GM12878 (cell line): ENCODE measurements at regions not wholly inside any gene's neighbourhood (a gene's known extent, or its start where the extent isn't known, plus 50 kb on each side); places are given as distances from the start of the nearest gene placed in this dataset.

Experiments used
- ATAC-seq: fragments of 200-7000 bp; cut with Tn5 transposase; 3 replicates; pipeline ENCODE4 v1.9.1; 2020; ENCODE audit warnings: mild to moderate bottlenecking, moderate library complexity
- BruUV-seq: library from RNA; stranded (reverse); fragments of 400-500 nt; replicated peaks from 2 replicates; lab custom pipeline; 2021; lab: Mats Ljungman, UMichigan
- CTCF ChIA-PET: fragments of 300-600 bp; sonication (Branson Sonifier 250); formaldehyde crosslinking; extraction: SDS; loops from one replicate; lab custom pipeline; 2021; ENCODE audit warnings: inconsistent platforms; lab: Yijun Ruan, JAX
- POLR2A ChIA-PET: fragments of 350-600 bp; formaldehyde crosslinking; extraction: SDS; loops from one replicate; lab custom pipeline; 2021; ENCODE audit warnings: inconsistent platforms; lab: Charles Lee
- RAD21 ChIA-PET: fragments of 300-600 bp; sonication (Branson Sonifier 250); formaldehyde crosslinking; loops from one replicate; lab custom pipeline; 2023; ENCODE audit warnings: antibody characterized with exemption; ENCODE audit not compliant: unreplicated experiment; lab: Charles Lee
- SMC1A ChIA-PET: fragments of 300-600 bp; sonication (Branson Sonifier 250); formaldehyde crosslinking; loops from one replicate; lab custom pipeline; 2023; ENCODE audit not compliant: unreplicated experiment, uncharacterized antibody; lab: Charles Lee
- DNase-seq: peaks from one replicate; pipeline ENCODE4 v3.0.0-alpha.2; 2011; ENCODE audit warnings: low read depth, low spot score
- FAIRE-seq: peaks from 3 replicates; lab custom pipeline; 2011; peaks lifted over from hg19 to GRCh38; lab: Jason Lieb, UNC
- H2AFZ ChIP-seq: 2 replicates; pipeline ENCODE4 v1.6.0; 2011; ENCODE audit warnings: low read depth, low read length, control low read depth; ENCODE audit not compliant: control insufficient read depth
- H3K27ac ChIP-seq: 2 replicates; pipeline ENCODE4 v1.5.1; 2011; ENCODE audit warnings: control low read depth; ENCODE audit not compliant: control insufficient read depth, insufficient read depth
- H3K27me3 ChIP-seq, 2 experiments: replicated peaks in 1 of 2; 2 replicates each; pipeline versions ENCODE4 v1.6.0 to v1.6.1; 2011; ENCODE audit warnings: low read length in 1 of 2; ENCODE audit not compliant: control insufficient read depth in 2 of 2, insufficient read depth in 2 of 2
- H3K36me3 ChIP-seq, 2 experiments: 2 replicates each; pipeline ENCODE4 v1.5.1; 2011; ENCODE audit warnings: low read length in 1 of 2; ENCODE audit not compliant: control insufficient read depth in 2 of 2, insufficient read depth in 2 of 2
- H3K4me1 ChIP-seq: 2 replicates; pipeline ENCODE4 v1.6.1; 2011; ENCODE audit warnings: mild to moderate bottlenecking, low read length, moderate library complexity, mixed read lengths; ENCODE audit not compliant: control insufficient read depth, insufficient read depth
- H3K4me2 ChIP-seq: 2 replicates; pipeline ENCODE4 v1.6.0; 2011; ENCODE audit warnings: control low read depth; ENCODE audit not compliant: control insufficient read depth, insufficient read depth
- H3K4me3 ChIP-seq: fragments of 200-600 bp; sonication (generic); 2 replicates; pipeline ENCODE4 v1.5.1; 2016
- H3K79me2 ChIP-seq: 2 replicates; pipeline ENCODE4 v1.6.0; 2011; ENCODE audit warnings: low read length; ENCODE audit not compliant: control insufficient read depth, insufficient read depth
- H3K9ac ChIP-seq: 2 replicates; pipeline ENCODE4 v1.8.0; 2011; ENCODE audit warnings: low read length, control low read depth, mixed read lengths; ENCODE audit not compliant: control insufficient read depth, insufficient read depth
- H3K9me3 ChIP-seq: replicated peaks from 3 replicates; pipeline ENCODE4 v1.5.1; 2011; ENCODE audit warnings: mild to moderate bottlenecking, low read length; ENCODE audit not compliant: control insufficient read depth, insufficient read depth
- H4K20me1 ChIP-seq: 2 replicates; pipeline ENCODE4 v1.6.0; 2011; ENCODE audit not compliant: control insufficient read depth, insufficient read depth
- ASH2L ChIP-seq: fragments of 300-600, 200-600 bp; sonication (generic); IDR thresholded peaks from 2 replicates; pipeline ENCODE4 v1.6.1; 2017; ENCODE audit warnings: low read depth, mild to moderate bottlenecking, borderline replicate concordance
- DPF2 ChIP-seq: fragments of 450-650 bp; IDR thresholded peaks from 2 replicates; pipeline ENCODE4 v1.6.1; 2017; ENCODE audit warnings: mild to moderate bottlenecking
- GABPA ChIP-seq: IDR thresholded peaks from 2 replicates; pipeline ENCODE4 v1.6.1; 2014; ENCODE audit warnings: antibody characterized with exemption, low read depth, mild to moderate bottlenecking, inconsistent platforms
- IKZF2 ChIP-seq, 2 experiments: fragments of 450-650 bp; IDR thresholded peaks; 2 replicates each; pipeline ENCODE4 v1.6.1; 2017; ENCODE audit warnings: mild to moderate bottlenecking in 2 of 2, moderate library complexity in 2 of 2
- MEF2B ChIP-seq: fragments of 450-650 bp; IDR thresholded peaks from 2 replicates; pipeline ENCODE4 v1.6.1; 2018; ENCODE audit warnings: mild to moderate bottlenecking, moderate library complexity; ENCODE audit not compliant: partially characterized antibody, poor library complexity, severe bottlenecking
- MYB ChIP-seq: fragments of 150-350 bp; IDR thresholded peaks from 2 replicates; pipeline ENCODE4 v1.6.1; 2014; ENCODE audit warnings: mild to moderate bottlenecking, low read depth, low read length, borderline replicate concordance
- NR2C1 ChIP-seq: fragments of 450-650 bp; IDR thresholded peaks from 2 replicates; pipeline ENCODE4 v1.6.1; 2017; ENCODE audit warnings: antibody characterized with exemption, mild to moderate bottlenecking, moderate library complexity
- NR2F1 ChIP-seq: fragments of 450-650 bp; conservative IDR thresholded peaks from 2 replicates; pipeline ENCODE4 v1.6.1; 2017; ENCODE audit warnings: mild to moderate bottlenecking
- POLR2A ChIP-seq: IDR thresholded peaks from 2 replicates; pipeline ENCODE4 v1.6.1; 2011; ENCODE audit warnings: low read depth, mild to moderate bottlenecking, low read length
- RAD51 ChIP-seq: fragments of 450-650 bp; IDR thresholded peaks from 2 replicates; pipeline ENCODE4 v1.6.1; 2016; ENCODE audit warnings: moderate library complexity, mild to moderate bottlenecking, inconsistent platforms
- SMAD5 ChIP-seq: IDR thresholded peaks from 2 replicates; pipeline ENCODE4 v1.6.1; 2016; ENCODE audit warnings: antibody characterized with exemption, low read depth
- WRNIP1 ChIP-seq: IDR thresholded peaks from 2 replicates; pipeline ENCODE4 v1.6.1; 2011; ENCODE audit warnings: low read depth, low read length, improper control_type of control experiment, borderline replicate concordance
- WGBS: methylation state at CpG from one replicate; pipeline ENCODE4 v1.1.6; 2016; ENCODE audit warnings: low lambda C conversion rate; ENCODE audit not compliant: insufficient replicate concordance, insufficient coverage; ENCODE audit errors: missing lambda C conversion rate; 5-methylcytosine and 5-hydroxymethylcytosine counted together
- in situ Hi-C: fragments of 300-500 bp; cut with MboI; formaldehyde crosslinking; loops from 9 replicates; pipeline ENCODE4 v1.14.3; 2018; ENCODE audit warnings: mixed read lengths
- intact Hi-C: fragments of 100-400 bp; cut with micrococcal nuclease; formaldehyde crosslinking; loops from one replicate; pipeline ENCODE4 v1.14.2; 2022; ENCODE audit not compliant: unreplicated experiment
- TF ChIP-seq, protein P1 (sequence below): fragments of 450-650 bp; IDR thresholded peaks from 2 replicates; pipeline ENCODE4 v1.6.1; 2018; ENCODE audit warnings: borderline replicate concordance, mild to moderate bottlenecking; ENCODE audit not compliant: partially characterized antibody
- TF ChIP-seq, protein P2 (sequence below): IDR thresholded peaks from 2 replicates; pipeline ENCODE4 v1.6.1; 2012; ENCODE audit warnings: low read depth, low read length, improper control_type of control experiment
- TF ChIP-seq, protein P3 (sequence below): fragments of 450-650 bp; IDR thresholded peaks from 2 replicates; pipeline ENCODE4 v1.6.1; 2017; ENCODE audit warnings: low read depth, mild to moderate bottlenecking, moderate library complexity

DNA sequence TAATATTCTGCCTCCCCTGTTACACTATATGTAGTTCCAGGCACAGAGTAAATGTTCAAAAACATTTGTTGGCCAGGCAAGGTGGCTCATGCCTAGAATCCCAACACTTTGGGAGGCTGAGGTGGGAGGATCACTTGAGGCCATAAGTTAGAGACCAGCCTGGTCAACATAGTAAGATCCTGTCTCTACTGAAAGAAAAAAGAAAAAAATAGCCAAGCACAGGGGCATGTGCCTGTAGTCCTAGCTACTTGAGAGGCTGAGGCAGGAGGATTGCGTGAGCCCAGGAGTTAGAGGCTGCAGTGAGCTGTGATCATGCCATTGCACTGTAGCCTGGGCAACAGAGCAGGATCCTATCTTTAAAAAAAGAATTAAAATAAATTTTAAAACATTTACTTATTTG, 57.6 kb upstream of the SIM2 start:
- no peaks in the 10 kb centered on the region; a peak in 1 of 4 replicates for H3K36me3 ChIP-seq
- intact Hi-C loops (no loop called here), in situ Hi-C loops (no loop called here)
- SMC1A ChIA-PET, result no interaction called here
- FAIRE-seq (no peak), DNase-seq (no peak), ATAC-seq (no peak)
- RAD21 ChIA-PET, result no interaction called here
- H4K20me1 ChIP-seq, result no peaks in the 10 kb centered on the region
- 5% methylated on average over 1 of the region's 1 CpG for WGBS
- H3K9ac ChIP-seq, result no peak overlapping the region
- no peak overlapping the region for H2AFZ ChIP-seq
- no peak for TF ChIP-seq NR2C1
- no peak for TF ChIP-seq MEF2B
- TF ChIP-seq DPF2, result no peak
- TF ChIP-seq ASH2L, result no peak
- no peak for TF ChIP-seq MYB
- TF ChIP-seq SMAD5, result no peak
- no peak for TF ChIP-seq WRNIP1
- TF ChIP-seq IKZF2 (IDR thresholded peaks at IDR 0.05), result no peak
- TF ChIP-seq, protein P1, sequence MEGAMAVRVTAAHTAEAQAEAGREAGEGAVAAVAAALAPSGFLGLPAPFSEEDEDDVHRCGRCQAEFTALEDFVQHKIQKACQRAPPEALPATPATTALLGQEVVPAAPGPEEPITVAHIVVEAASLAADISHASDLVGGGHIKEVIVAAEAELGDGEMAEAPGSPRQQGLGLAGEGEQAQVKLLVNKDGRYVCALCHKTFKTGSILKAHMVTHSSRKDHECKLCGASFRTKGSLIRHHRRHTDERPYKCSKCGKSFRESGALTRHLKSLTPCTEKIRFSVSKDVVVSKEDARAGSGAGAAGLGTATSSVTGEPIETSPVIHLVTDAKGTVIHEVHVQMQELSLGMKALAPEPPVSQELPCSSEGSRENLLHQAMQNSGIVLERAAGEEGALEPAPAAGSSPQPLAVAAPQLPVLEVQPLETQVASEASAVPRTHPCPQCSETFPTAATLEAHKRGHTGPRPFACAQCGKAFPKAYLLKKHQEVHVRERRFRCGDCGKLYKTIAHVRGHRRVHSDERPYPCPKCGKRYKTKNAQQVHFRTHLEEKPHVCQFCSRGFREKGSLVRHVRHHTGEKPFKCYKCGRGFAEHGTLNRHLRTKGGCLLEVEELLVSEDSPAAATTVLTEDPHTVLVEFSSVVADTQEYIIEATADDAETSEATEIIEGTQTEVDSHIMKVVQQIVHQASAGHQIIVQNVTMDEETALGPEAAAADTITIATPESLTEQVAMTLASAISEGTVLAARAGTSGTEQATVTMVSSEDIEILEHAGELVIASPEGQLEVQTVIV, result no peak
- no peak for TF ChIP-seq NR2F1
- TF ChIP-seq GABPA, result no peak
- TF ChIP-seq POLR2A, result no peak
- no peak for TF ChIP-seq RAD51
- TF ChIP-seq, protein P2, sequence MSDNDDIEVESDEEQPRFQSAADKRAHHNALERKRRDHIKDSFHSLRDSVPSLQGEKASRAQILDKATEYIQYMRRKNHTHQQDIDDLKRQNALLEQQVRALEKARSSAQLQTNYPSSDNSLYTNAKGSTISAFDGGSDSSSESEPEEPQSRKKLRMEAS, result no peak
- TF ChIP-seq, protein P3, sequence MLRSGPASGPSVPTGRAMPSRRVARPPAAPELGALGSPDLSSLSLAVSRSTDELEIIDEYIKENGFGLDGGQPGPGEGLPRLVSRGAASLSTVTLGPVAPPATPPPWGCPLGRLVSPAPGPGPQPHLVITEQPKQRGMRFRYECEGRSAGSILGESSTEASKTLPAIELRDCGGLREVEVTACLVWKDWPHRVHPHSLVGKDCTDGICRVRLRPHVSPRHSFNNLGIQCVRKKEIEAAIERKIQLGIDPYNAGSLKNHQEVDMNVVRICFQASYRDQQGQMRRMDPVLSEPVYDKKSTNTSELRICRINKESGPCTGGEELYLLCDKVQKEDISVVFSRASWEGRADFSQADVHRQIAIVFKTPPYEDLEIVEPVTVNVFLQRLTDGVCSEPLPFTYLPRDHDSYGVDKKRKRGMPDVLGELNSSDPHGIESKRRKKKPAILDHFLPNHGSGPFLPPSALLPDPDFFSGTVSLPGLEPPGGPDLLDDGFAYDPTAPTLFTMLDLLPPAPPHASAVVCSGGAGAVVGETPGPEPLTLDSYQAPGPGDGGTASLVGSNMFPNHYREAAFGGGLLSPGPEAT, result no peak
- CTCF ChIA-PET, result interaction anchor here (3.4 kb wide), 1 partner anchor 11 kb away, joined by 19 read pairs; no protein-coding TSS in a partner anchor
- no peak overlapping the region for H3K4me2 ChIP-seq
- H3K4me3 ChIP-seq, result no peak overlapping the region
- POLR2A ChIA-PET, result interaction anchor here (0.7 kb wide), 1 partner anchor 51 kb away, joined by 3 read pairs; no protein-coding TSS in a partner anchor
- H3K27ac ChIP-seq, result no peak overlapping the region
- H3K79me2 ChIP-seq, result no peaks in the 10 kb centered on the region
- no peaks in the 10 kb centered on the region for H3K9me3 ChIP-seq
- H3K4me1 ChIP-seq, result no peaks in the 10 kb centered on the region
- BruUV-seq, result no TSS peak
- no peaks in the 10 kb centered on the region for H3K27me3 ChIP-seq
